ENCODE measurements at regions not wholly inside any gene's neighbourhood (a gene's known extent, or its start where the extent isn't known, plus 50 kb on each side); places are given as distances from the start of the nearest gene placed in this dataset.

GRCh38 chr2:67825476-67825875 is 237.3 kb downstream of the C1D start (continued):
- no peak for TF ChIP-seq CTCF (conservative IDR thresholded peaks at IDR 0.05; ENCODE audit: low read depth in 2 of 2)

GRCh38 chr2:67828066-67828465 is 234.7 kb downstream of the C1D start:
- TF ChIP-seq CREB1 (CRISPR knock-in tag; IDR thresholded peaks at IDR 0.05; ENCODE audit: low read depth) (no peak), ETS1 (IDR thresholded peaks at IDR 0.05) (no peak), EZH2phosphoT487 (IDR thresholded peaks at IDR 0.05; ENCODE audit: unreplicated experiment) (no peak), STAT1 (IDR thresholded peaks at IDR 0.05; ENCODE audit: unreplicated experiment) (no peak), JUNB (IDR thresholded peaks at IDR 0.05; ENCODE audit: unreplicated experiment) (no peak)
- H3K79me2 ChIP-seq (replicated peaks; ENCODE audit: insufficient read depth), result no peaks in the 10 kb centered on the region
- Mint-ChIP-seq H3K36me3 (ENCODE audit: low read depth) (no peaks in the 10 kb centered on the region), H3K27me3 (ENCODE audit: insufficient read depth, low read depth, poor library complexity) (peaks cover under 1% of the 10 kb centered on the region), H3K9me3 (no peaks in the 10 kb centered on the region; the same call in 2 of the 3 replicates), H3K4me3 (no peak overlapping the region), H3K27ac (no peak overlapping the region), H3K4me1 (no peaks in the 10 kb centered on the region)
- no peaks in the 10 kb centered on the region for H4K20me1 ChIP-seq (replicated peaks; ENCODE audit: insufficient read depth)
- H3K27me3 ChIP-seq (ENCODE audit: insufficient read depth), result no peaks in the 10 kb centered on the region
- no peak overlapping the region for H3K4me3 ChIP-seq
- H3K36me3 ChIP-seq (ENCODE audit: insufficient read depth), result no peaks in the 10 kb centered on the region
- H3K4me1 ChIP-seq (ENCODE audit: insufficient read depth), result no peaks in the 10 kb centered on the region
- DNase-seq (ENCODE audit: low spot score), result no peak
- H3K4me2 ChIP-seq, result no peak overlapping the region
- H2AFZ ChIP-seq, result no peak overlapping the region
- H3F3A ChIP-seq (replicated peaks; ENCODE audit: low read depth), result no peaks in the 10 kb centered on the region
- H3K9me2 ChIP-seq (ENCODE audit: insufficient read depth), result peaks cover 11% of the 10 kb centered on the region; the same call in 1 of the 2 replicates
- no peak overlapping the region for H3K27ac ChIP-seq (ENCODE audit: low read depth)
- ATAC-seq, result no peak

GRCh38 chr2:67829470-67829869 is 233.3 kb downstream of the C1D start:
- no peak overlapping the region for H3K4me3 ChIP-seq
- Mint-ChIP-seq H3K4me1 (no peaks in the 10 kb centered on the region), H3K27ac (no peak overlapping the region), H3K36me3 (ENCODE audit: low read depth) (no peaks in the 10 kb centered on the region), H3K4me3 (no peak overlapping the region), H3K9me3 (no peaks in the 10 kb centered on the region; the same call in 2 of the 3 replicates), H3K27me3 (ENCODE audit: insufficient read depth, low read depth, poor library complexity) (peaks cover 2% of the 10 kb centered on the region)
- H3K9me2 ChIP-seq (ENCODE audit: insufficient read depth), result peaks cover 11% of the 10 kb centered on the region; the same call in 1 of the 2 replicates
- H2AFZ ChIP-seq, result no peak overlapping the region
- no peaks in the 10 kb centered on the region for H3F3A ChIP-seq (replicated peaks; ENCODE audit: low read depth)
- no peak overlapping the region for H3K27ac ChIP-seq (ENCODE audit: low read depth)
- no peak overlapping the region for H3K4me2 ChIP-seq
- no peaks in the 10 kb centered on the region for H3K36me3 ChIP-seq (ENCODE audit: insufficient read depth)
- H4K20me1 ChIP-seq (replicated peaks; ENCODE audit: insufficient read depth), result no peaks in the 10 kb centered on the region
- no peaks in the 10 kb centered on the region for H3K79me2 ChIP-seq (replicated peaks; ENCODE audit: insufficient read depth)
- no peak for ATAC-seq
- H3K27me3 ChIP-seq (ENCODE audit: insufficient read depth), result no peaks in the 10 kb centered on the region
- DNase-seq (ENCODE audit: low spot score), result no peak
- no peaks in the 10 kb centered on the region for H3K4me1 ChIP-seq (ENCODE audit: insufficient read depth)
- TF ChIP-seq EZH2 (IDR thresholded peaks at IDR 0.05; ENCODE audit: low read depth, unreplicated experiment) (no peak), ZNF114 (CRISPR knock-in tag; IDR thresholded peaks at IDR 0.05) (no peak), ZNF331 (CRISPR knock-in tag; IDR thresholded peaks at IDR 0.05; ENCODE audit: low read depth) (no peak), JUNB (IDR thresholded peaks at IDR 0.05; ENCODE audit: unreplicated experiment) (no peak), CREB1 (CRISPR knock-in tag; IDR thresholded peaks at IDR 0.05; ENCODE audit: low read depth) (no peak), STAT1 (IDR thresholded peaks at IDR 0.05; ENCODE audit: unreplicated experiment) (no peak), EZH2phosphoT487 (IDR thresholded peaks at IDR 0.05; ENCODE audit: unreplicated experiment) (no peak), CTCF (conservative IDR thresholded peaks at IDR 0.05; ENCODE audit: low read depth in 2 of 2) (no peak), NANOG (IDR thresholded peaks at IDR 0.05; ENCODE audit: borderline replicate concordance) (no peak)
